H1 (cell line): ENCODE measurements at regions not wholly inside any gene's neighbourhood (a gene's known extent, or its start where the extent isn't known, plus 50 kb on each side); places are given as distances from the start of the nearest gene placed in this dataset.

Source experiments
- CTCF ChIA-PET: fragments of 300-600 bp; sonication (Branson Sonifier 250); formaldehyde crosslinking; loops from one replicate; lab custom pipeline; 2021; ENCODE audit not compliant: partially characterized antibody; lab: Charles Lee
- POLR2A ChIA-PET: fragments of 300-600 bp; sonication (Branson Sonifier 250); formaldehyde crosslinking; loops from one replicate; lab custom pipeline; 2021; ENCODE audit warnings: inconsistent platforms; ENCODE audit not compliant: partially characterized antibody; lab: Charles Lee
- DNase-seq, 2 experiments: peaks; one replicate each; pipeline versions ENCODE4 v3.0.0 to v3.0.0-alpha.2; 2010 to 2022; ENCODE audit warnings: low spot score in 2 of 2, low read depth in 1 of 2, mixed read lengths in 1 of 2
- FAIRE-seq: peaks from 2 replicates; lab custom pipeline; 2011; peaks lifted over from hg19 to GRCh38; lab: Jason Lieb, UNC
- H2AFZ ChIP-seq: 2 replicates; pipeline ENCODE4 v1.8.1; 2012; ENCODE audit warnings: low read length, inconsistent platforms
- H2AK5ac ChIP-seq: 2 replicates; pipeline ENCODE4 v1.6.1; 2013; ENCODE audit warnings: low read depth, low read length
- H2BK120ac ChIP-seq: replicated peaks from 2 replicates; pipeline ENCODE3; 2013; ENCODE audit warnings: low read depth, low read length, inconsistent platforms
- H2BK12ac ChIP-seq: 2 replicates; pipeline ENCODE4 v1.6.1; 2013; ENCODE audit warnings: low read depth, low read length
- H2BK15ac ChIP-seq: 2 replicates; pipeline ENCODE4 v1.6.1; 2013; ENCODE audit warnings: low read length
- H2BK20ac ChIP-seq: 2 replicates; pipeline ENCODE4 v1.6.1; 2013; ENCODE audit warnings: low read length
- H2BK5ac ChIP-seq: 2 replicates; pipeline ENCODE4 v1.6.1; 2013; ENCODE audit warnings: low read depth, low read length
- H3K14ac ChIP-seq: 2 replicates; pipeline ENCODE4 v1.6.1; 2013; ENCODE audit warnings: inconsistent platforms; ENCODE audit not compliant: insufficient read length
- H3K18ac ChIP-seq: 2 replicates; pipeline ENCODE4 v1.6.1; 2013; ENCODE audit warnings: low read length; ENCODE audit errors: extremely low read depth
- H3K23ac ChIP-seq: 2 replicates; pipeline ENCODE4 v1.6.1; 2013; ENCODE audit warnings: inconsistent platforms; ENCODE audit not compliant: insufficient read length
- H3K23me2 ChIP-seq: 2 replicates; pipeline ENCODE4 v1.6.1; 2013; ENCODE audit warnings: low read depth, low read length
- H3K27ac ChIP-seq: 2 replicates; pipeline ENCODE4 v1.6.1; 2011; ENCODE audit warnings: low read depth, low read length, inconsistent platforms
- H3K27me3 ChIP-seq, 4 experiments: replicated peaks in 1 of 4; 1 replicate in 1 of 4; 2 replicates in 3 of 4; pipeline versions ENCODE4 v1.6.1 to v1.8.1; 2011 to 2013; ENCODE audit warnings: low read length in 3 of 4, mild to moderate bottlenecking in 3 of 4, inconsistent platforms in 2 of 4, mixed read lengths in 2 of 4, moderate library complexity in 1 of 4; ENCODE audit not compliant: control insufficient read depth in 3 of 4, insufficient read depth in 3 of 4; ENCODE audit errors: extremely low read depth in 1 of 4
- H3K36me3 ChIP-seq, 4 experiments: 2 replicates each; pipeline versions ENCODE4 v1.6.1 to v1.8.1; 2011 to 2013; ENCODE audit warnings: mild to moderate bottlenecking in 4 of 4, low read length in 3 of 4, moderate library complexity in 2 of 4, control low read depth in 1 of 4, inconsistent platforms in 1 of 4; ENCODE audit not compliant: insufficient read depth in 4 of 4, control insufficient read depth in 2 of 4
- H3K4ac ChIP-seq: replicated peaks from 2 replicates; pipeline ENCODE3; 2013; ENCODE audit warnings: low read length, low read depth, mixed read lengths, inconsistent platforms; ENCODE audit not compliant: insufficient read length
- H3K4me1 ChIP-seq, 4 experiments: replicated peaks in 1 of 4; 1 replicate in 1 of 4; 2 replicates in 3 of 4; pipeline versions ENCODE4 v1.6.1 to v1.8.1; 2011 to 2013; ENCODE audit warnings: low read length in 3 of 4, inconsistent platforms in 2 of 4, mixed read lengths in 1 of 4; ENCODE audit not compliant: insufficient read depth in 4 of 4, control insufficient read depth in 3 of 4
- H3K4me2 ChIP-seq, 2 experiments: 2 replicates each; pipeline versions ENCODE4 v1.6.1 to v1.8.1; 2011 to 2013; ENCODE audit warnings: low read depth in 2 of 2, low read length in 2 of 2, control low read depth in 1 of 2, inconsistent platforms in 1 of 2, mild to moderate bottlenecking in 1 of 2; ENCODE audit not compliant: insufficient read depth in 1 of 2
- H3K4me3 ChIP-seq, 4 experiments: fragments of 200-600, 300-600 bp in 1 of 4; sonication (generic), shearing (Covaris generic), sonication (Bioruptor Twin) in 1 of 4; 2 replicates each; pipeline versions ENCODE4 v1.5.1 to v1.8.1; 2011 to 2016; ENCODE audit warnings: low read length in 4 of 4, low read depth in 3 of 4, control low read depth in 2 of 4, inconsistent platforms in 2 of 4, mild to moderate bottlenecking in 2 of 4, mixed read lengths in 1 of 4, moderate library complexity in 1 of 4; ENCODE audit not compliant: insufficient read depth in 2 of 4; ENCODE audit errors: extremely low read depth in 1 of 4
- H3K56ac ChIP-seq: replicated peaks from 2 replicates; pipeline ENCODE3; 2013; ENCODE audit warnings: low read depth, mild to moderate bottlenecking, mixed read lengths, low read length, inconsistent platforms; ENCODE audit not compliant: insufficient read length
- H3K79me1 ChIP-seq: 2 replicates; pipeline ENCODE4 v1.6.1; 2013; ENCODE audit warnings: low read depth, low read length, control low read depth
- H3K79me2 ChIP-seq, 2 experiments: 2 replicates each; pipeline versions ENCODE4 v1.6.1 to v1.8.1; 2012 to 2013; ENCODE audit warnings: low read length in 2 of 2, mild to moderate bottlenecking in 2 of 2, inconsistent platforms in 1 of 2; ENCODE audit not compliant: insufficient read depth in 2 of 2, control insufficient read depth in 1 of 2
- H3K9ac ChIP-seq, 4 experiments: replicated peaks in 1 of 4; 1 replicate in 1 of 4; 2 replicates in 3 of 4; pipeline versions ENCODE4 v1.6.1 to v1.8.1; 2011 to 2013; ENCODE audit warnings: low read depth in 3 of 4, low read length in 3 of 4, control low read depth in 2 of 4, mild to moderate bottlenecking in 2 of 4, moderate library complexity in 2 of 4, inconsistent platforms in 1 of 4; ENCODE audit errors: extremely low read depth in 1 of 4
- H3K9me3 ChIP-seq, 2 experiments: 2 replicates each; pipeline versions ENCODE4 v1.6.1 to v1.8.1; 2012 to 2013; ENCODE audit warnings: mild to moderate bottlenecking in 2 of 2, moderate library complexity in 2 of 2, control low read depth in 1 of 2, inconsistent platforms in 1 of 2, low read depth in 1 of 2, low read length in 1 of 2, mixed read lengths in 1 of 2; ENCODE audit not compliant: insufficient read depth in 2 of 2
- H4K20me1 ChIP-seq, 2 experiments: replicated peaks in 1 of 2; 2 replicates each; pipeline versions ENCODE3 to v1.8.1; 2011 to 2013; ENCODE audit warnings: inconsistent platforms in 2 of 2, low read length in 2 of 2, mild to moderate bottlenecking in 1 of 2; ENCODE audit not compliant: insufficient read depth in 2 of 2, control insufficient read depth in 1 of 2
- H4K5ac ChIP-seq: 2 replicates; pipeline ENCODE4 v1.6.1; 2013; ENCODE audit warnings: low read length, low read depth, mixed read lengths, inconsistent platforms; ENCODE audit not compliant: insufficient read length
- H4K8ac ChIP-seq: 2 replicates; pipeline ENCODE4 v1.8.0; 2013; ENCODE audit warnings: mild to moderate bottlenecking, moderate library complexity, low read length, inconsistent platforms; ENCODE audit not compliant: insufficient read depth; ENCODE audit errors: extremely low read depth
- H4K91ac ChIP-seq: replicated peaks from 2 replicates; pipeline ENCODE3; 2013; ENCODE audit warnings: low read length, mixed read lengths, inconsistent platforms; ENCODE audit not compliant: insufficient read length
- CBX8 ChIP-seq: fragments of 300-800, 300-1000 bp; sonication (generic); IDR thresholded peaks from 2 replicates; pipeline ENCODE4 v1.7.1; 2016; ENCODE audit warnings: low read depth, low read length, borderline replicate concordance
- CEBPB ChIP-seq: IDR thresholded peaks from 2 replicates; pipeline ENCODE4 v1.6.1; 2012; ENCODE audit warnings: low read depth, low read length
- HDAC6 ChIP-seq: IDR thresholded peaks from one replicate; pipeline ENCODE4 v1.7.1; 2012; ENCODE audit warnings: low read depth, mild to moderate bottlenecking, inconsistent platforms, low read length, moderate library complexity
- KDM1A ChIP-seq: fragments of 200-600, 300-600 bp; sonication (generic); IDR thresholded peaks from 2 replicates; pipeline ENCODE4 v1.7.1; 2016; ENCODE audit warnings: mild to moderate bottlenecking, low read length, borderline replicate concordance
- KDM5A ChIP-seq: fragments of 200-600 bp; IDR thresholded peaks from 2 replicates; pipeline ENCODE4 v1.7.1; 2012; ENCODE audit warnings: mild to moderate bottlenecking, low read length, inconsistent platforms, mixed read lengths
- POLR2A ChIP-seq, 2 experiments: IDR thresholded peaks; 1 replicate in 1 of 2; 2 replicates in 1 of 2; pipeline ENCODE4 v1.6.1; 2011; ENCODE audit warnings: low read depth in 2 of 2, low read length in 2 of 2, mild to moderate bottlenecking in 2 of 2; ENCODE audit errors: control extremely low read depth in 1 of 2
- RNF2 ChIP-seq: fragments of 200-900, 300-1000 bp; sonication (generic); IDR thresholded peaks from 2 replicates; pipeline ENCODE4 v1.7.1; 2016; ENCODE audit warnings: borderline replicate concordance, low read depth, mild to moderate bottlenecking, antibody characterized with exemption, low read length; ENCODE audit not compliant: poor library complexity, severe bottlenecking; ENCODE audit errors: missing control alignments
- SP4 ChIP-seq: IDR thresholded peaks from 2 replicates; pipeline ENCODE4 v1.6.1; 2012; ENCODE audit warnings: low read length, inconsistent platforms
- SRF ChIP-seq: IDR thresholded peaks from 2 replicates; pipeline ENCODE4 v1.6.1; 2011; ENCODE audit warnings: mild to moderate bottlenecking, low read depth, low read length, moderate library complexity
- TAF7 ChIP-seq: optimal IDR thresholded peaks from 2 replicates; pipeline ENCODE3; 2011; ENCODE audit warnings: low read depth, mild to moderate bottlenecking, inconsistent platforms, low read length, moderate library complexity, borderline replicate concordance
- YY1 ChIP-seq: IDR thresholded peaks from 2 replicates; pipeline ENCODE4 v1.6.1; 2011; ENCODE audit warnings: low read depth, mild to moderate bottlenecking, low read length
- WGBS, 2 experiments: shearing (Covaris generic) in 1 of 2; methylation state at CpG; one replicate each; pipeline versions ENCODE4 v1.1.6 to v1.1.7; 2013 to 2015; ENCODE audit warnings: low lambda C conversion rate in 2 of 2, mixed read lengths in 2 of 2, inconsistent platforms in 1 of 2, low coverage in 1 of 2, missing lambda C conversion rate in 1 of 2; ENCODE audit not compliant: insufficient replicate concordance in 2 of 2, insufficient coverage in 1 of 2, insufficient read length in 1 of 2; ENCODE audit errors: extremely low coverage in 1 of 2, missing lambda C conversion rate in 1 of 2; 5-methylcytosine and 5-hydroxymethylcytosine counted together
- TF ChIP-seq, protein P1 (sequence below): IDR thresholded peaks from 2 replicates; pipeline ENCODE4 v1.6.1; 2012; ENCODE audit warnings: low read length, inconsistent platforms
- TF ChIP-seq, protein P2 (sequence below): IDR thresholded peaks from 2 replicates; pipeline ENCODE4 v1.6.1; 2012; ENCODE audit warnings: inconsistent platforms

DNA sequence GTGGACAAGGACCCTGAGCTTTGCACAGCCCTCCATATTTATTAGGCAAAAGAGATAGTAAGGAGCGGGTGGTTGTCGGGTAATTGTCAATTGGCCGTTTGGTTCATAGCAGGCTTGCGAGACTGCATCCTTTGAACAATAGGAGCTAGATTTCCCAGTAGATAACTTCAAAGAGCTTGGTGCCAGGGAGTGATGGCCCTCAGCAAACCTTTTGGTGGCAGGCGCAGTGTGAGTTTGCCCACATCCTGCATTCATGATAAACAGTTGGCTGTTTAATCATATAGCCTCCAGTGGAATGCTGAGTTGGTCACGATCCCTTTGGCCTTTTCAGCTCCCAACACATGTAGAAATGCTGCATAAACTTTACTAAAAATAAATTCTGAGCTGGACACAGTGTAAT is 156.9 kb downstream of the AKR1D1 start:
- no peak overlapping the region for H3K9ac ChIP-seq
- H3K79me2 ChIP-seq = no peaks in the 10 kb centered on the region
- DNase-seq (peak in 1 of 2 experiments; percentile 7), FAIRE-seq (no peak)
- H3K4ac ChIP-seq = no peak overlapping the region
- no peak overlapping the region for H2AFZ ChIP-seq
- H4K20me1 ChIP-seq = no peaks in the 10 kb centered on the region
- H3K23ac ChIP-seq = no peak overlapping the region
- POLR2A ChIA-PET = interaction anchor here (1.5 kb wide), 1 partner anchor 11 kb away, joined by 4 read pairs; no protein-coding TSS in a partner anchor
- H2BK5ac ChIP-seq = no peak overlapping the region
- H3K18ac ChIP-seq = no peak overlapping the region
- no peak overlapping the region for H4K5ac ChIP-seq
- H2BK12ac ChIP-seq = no peak overlapping the region
- no peak overlapping the region for H4K8ac ChIP-seq
- H3K4me3 ChIP-seq = no peak overlapping the region
- H2AK5ac ChIP-seq = no peak overlapping the region
- H3K4me1 ChIP-seq = no peaks in the 10 kb centered on the region
- H3K23me2 ChIP-seq = no peaks in the 10 kb centered on the region; the same call in 1 of the 2 replicates
- H2BK120ac ChIP-seq = no peak overlapping the region
- H3K56ac ChIP-seq = no peak overlapping the region
- H3K9me3 ChIP-seq = peaks cover 2 to 5% of the 10 kb centered on the region in 2 experiments; a peak in 2 of 4 replicates
- no peaks in the 10 kb centered on the region for H3K36me3 ChIP-seq
- CTCF ChIA-PET = interaction anchor here (0.9 to 1.5 kb wide), 2 partner anchors 13 to 225 kb away, joined by 3 read pairs; no protein-coding TSS in a partner anchor
- no peak overlapping the region for H2BK15ac ChIP-seq
- H3K4me2 ChIP-seq = no peak overlapping the region
- WGBS, 2 experiments = 96% methylated on average over 6 of the region's 6 CpGs; no CpG with 5 or more reads in 1 of the 2 experiments
- H3K27ac ChIP-seq = no peak overlapping the region
- H4K91ac ChIP-seq = no peak overlapping the region
- H2BK20ac ChIP-seq = no peak overlapping the region
- H3K79me1 ChIP-seq = no peaks in the 10 kb centered on the region
- no peak overlapping the region for H3K14ac ChIP-seq
- no peaks in the 10 kb centered on the region for H3K27me3 ChIP-seq
- TF ChIP-seq KDM1A = no peak
- TF ChIP-seq RNF2 = no peak
- no peak for TF ChIP-seq SP4
- no peak for TF ChIP-seq TAF7
- no peak for TF ChIP-seq HDAC6
- TF ChIP-seq KDM5A = no peak
- TF ChIP-seq, protein P1, sequence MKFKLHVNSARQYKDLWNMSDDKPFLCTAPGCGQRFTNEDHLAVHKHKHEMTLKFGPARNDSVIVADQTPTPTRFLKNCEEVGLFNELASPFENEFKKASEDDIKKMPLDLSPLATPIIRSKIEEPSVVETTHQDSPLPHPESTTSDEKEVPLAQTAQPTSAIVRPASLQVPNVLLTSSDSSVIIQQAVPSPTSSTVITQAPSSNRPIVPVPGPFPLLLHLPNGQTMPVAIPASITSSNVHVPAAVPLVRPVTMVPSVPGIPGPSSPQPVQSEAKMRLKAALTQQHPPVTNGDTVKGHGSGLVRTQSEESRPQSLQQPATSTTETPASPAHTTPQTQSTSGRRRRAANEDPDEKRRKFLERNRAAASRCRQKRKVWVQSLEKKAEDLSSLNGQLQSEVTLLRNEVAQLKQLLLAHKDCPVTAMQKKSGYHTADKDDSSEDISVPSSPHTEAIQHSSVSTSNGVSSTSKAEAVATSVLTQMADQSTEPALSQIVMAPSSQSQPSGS = no peak
- TF ChIP-seq, protein P2, sequence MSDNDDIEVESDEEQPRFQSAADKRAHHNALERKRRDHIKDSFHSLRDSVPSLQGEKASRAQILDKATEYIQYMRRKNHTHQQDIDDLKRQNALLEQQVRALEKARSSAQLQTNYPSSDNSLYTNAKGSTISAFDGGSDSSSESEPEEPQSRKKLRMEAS = no peak
- no peak for TF ChIP-seq YY1
- no peak for TF ChIP-seq POLR2A (IDR thresholded peaks at IDR 0.05; ENCODE audit: control extremely low read depth in 1 of 2, low read depth in 2 of 2, low read length in 2 of 2)
- TF ChIP-seq SRF = no peak
- no peak for TF ChIP-seq CBX8
- no peak for TF ChIP-seq CEBPB
